ENCODE measurements at regions not wholly inside any gene's neighbourhood (a gene's known extent, or its start where the extent isn't known, plus 50 kb on each side); places are given as distances from the start of the nearest gene placed in this dataset.

DNA sequence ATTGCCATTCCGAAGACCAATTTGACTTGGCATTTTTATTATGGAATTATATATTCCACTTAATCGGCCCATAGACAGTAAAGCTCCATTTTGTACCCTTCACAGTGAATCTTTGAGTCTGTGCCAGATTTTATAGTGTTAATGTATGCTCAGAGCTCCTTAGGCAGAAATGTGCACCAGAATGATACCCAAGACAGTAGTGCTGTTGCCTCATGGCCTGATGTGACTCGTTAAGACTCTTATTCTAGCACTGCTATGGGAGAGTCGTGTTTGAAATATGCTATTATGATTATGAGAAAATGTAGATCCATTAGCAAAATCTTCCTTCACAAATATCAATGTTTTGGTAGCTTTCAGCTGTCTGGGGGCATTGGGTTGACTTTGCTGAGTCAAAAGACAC, 209.8 kb upstream of the RAG2 start:
- DNase-seq = no peak

DNA sequence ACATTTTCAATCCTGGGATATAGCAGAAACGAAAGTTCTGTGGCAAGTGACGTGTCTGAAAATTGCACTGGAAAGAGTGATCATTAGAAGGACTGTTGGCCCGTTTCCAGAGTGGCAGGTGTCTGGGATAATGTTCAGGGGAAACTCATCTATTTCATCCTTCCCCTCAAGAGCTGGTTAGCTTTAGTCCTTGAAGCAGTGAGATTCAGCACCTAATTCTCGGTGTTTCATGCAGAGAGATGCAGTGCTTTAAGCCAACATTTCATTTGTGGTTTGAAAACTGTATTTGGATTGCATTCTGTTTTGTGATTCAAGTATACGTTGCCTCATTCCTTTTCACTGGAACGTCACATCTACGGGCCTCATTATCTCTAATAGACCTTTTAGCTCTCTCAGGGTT, 205.0 kb upstream of the RAG2 start:
- DNase-seq = no peak

DNA sequence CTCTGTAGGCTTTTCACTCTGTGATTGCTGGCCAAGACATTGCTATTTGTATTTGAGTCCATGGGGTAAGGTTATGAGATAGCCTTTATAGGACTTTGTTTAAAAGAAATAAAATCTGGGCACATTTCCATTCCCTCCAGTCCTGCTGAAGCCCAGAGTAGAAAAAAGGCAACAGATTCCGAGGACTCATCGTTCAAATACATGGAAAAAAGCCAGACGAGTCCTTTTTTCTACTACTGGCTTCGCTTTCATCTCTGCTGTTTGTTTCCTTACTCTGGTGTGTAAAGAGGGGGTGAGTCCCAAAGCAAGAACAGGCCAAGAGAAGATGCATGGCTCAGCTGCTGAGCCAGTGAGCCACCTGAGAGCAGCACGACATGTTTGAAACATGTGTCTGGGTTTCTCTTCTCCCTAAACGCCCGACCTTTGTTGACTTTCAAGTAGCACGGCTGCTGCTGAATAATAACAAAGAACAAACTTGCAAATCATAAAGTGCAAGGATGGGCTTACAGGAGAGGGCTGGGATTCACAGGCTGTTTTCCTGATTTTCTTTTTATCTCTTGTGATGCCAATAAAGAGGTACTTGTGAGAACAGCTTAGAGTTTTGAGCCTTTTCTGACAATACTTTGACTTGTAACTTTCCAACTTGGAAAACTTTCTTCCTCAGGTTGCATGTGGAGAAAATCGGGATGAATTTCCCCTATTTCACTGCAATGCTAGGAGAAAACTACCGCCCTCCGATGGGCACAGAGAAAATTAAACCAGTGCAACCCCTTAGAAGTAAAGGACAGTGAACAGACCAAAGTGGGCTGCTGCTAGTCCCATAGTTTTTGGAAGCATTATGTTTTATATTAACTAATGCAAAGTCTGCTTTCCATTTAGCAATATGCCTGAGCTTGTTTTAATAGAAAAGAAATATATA, 195.2 kb upstream of the RAG2 start:
- no peak for DNase-seq

DNA sequence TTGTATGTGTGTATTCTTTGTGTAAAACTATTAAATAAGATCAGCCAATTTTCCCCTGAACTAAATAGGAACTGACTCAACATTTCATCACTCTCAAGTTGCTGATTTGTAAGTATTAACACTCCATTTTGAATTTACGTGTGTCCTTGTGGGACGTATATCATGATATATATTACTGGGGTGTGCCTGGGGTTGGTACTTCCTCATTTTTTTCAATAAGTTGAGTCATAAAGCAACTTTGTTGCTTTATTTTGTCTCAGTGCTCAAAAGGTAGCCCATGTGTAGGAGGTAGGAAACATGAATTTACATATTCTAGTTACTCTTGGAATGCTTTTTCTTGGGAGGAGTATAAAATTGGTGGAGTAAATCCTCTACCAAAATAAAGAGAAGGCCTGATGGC, 193.9 kb upstream of the RAG2 start:
- DNase-seq = no peak

DNA sequence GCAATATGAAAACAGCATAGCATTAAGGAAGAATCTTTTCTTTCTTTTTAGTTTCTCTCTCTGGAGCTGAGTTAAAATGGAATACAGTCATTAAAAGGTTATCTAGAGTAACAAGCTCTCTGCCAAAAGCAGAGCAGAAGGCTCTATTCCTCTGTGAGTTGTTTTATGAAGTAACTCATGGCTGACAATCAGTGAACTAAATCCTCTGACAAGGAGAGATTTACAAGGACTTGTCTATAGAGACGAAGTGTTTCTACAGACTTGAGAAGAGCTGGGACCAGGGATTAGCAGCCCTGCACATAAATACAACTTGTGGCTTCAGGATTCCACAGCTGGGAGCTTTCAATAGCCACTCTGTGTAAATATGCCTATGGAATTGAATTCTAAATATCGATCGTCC, 192.5 kb upstream of the RAG2 start:
- DNase-seq = no peak

DNA sequence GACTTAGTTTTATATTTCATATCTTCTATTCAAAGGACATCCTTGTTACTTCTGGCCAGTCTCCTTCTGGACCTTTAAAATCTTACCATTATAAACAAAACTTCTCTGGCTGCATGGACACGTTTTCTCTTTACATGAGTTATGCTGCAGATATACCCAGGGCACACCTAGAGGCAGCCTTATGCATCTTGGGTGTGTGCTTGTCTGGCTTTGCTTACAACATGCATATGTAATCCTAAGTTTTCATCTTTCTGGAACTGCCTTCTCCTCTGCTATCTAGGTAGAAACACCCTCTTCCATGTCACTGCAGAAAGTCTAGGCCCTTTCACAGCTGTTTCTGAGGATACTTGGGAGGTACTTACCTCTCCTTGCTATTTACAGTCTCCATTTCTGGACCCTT, 185.8 kb upstream of the RAG2 start:
- no peak for DNase-seq

DNA sequence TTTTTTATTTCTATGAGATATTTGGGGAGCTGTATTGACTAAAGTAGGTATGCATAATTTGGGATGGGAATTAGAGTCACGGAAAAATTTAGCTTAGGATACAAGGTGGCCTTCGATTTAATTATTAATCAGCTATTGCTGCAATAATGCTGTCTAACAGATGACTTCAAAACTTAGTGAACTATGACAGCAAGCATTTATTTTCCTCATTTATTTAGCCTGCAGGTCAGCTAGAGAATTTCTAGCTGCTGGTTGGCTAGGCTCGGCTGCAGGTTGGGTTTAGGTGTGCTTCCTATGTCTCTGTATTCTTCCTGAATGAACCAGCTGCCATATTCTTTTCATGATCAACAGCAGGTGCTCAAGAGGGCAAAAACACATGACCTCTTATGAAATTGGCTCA, 181.8 kb upstream of the RAG2 start:
- no peak for DNase-seq

DNA sequence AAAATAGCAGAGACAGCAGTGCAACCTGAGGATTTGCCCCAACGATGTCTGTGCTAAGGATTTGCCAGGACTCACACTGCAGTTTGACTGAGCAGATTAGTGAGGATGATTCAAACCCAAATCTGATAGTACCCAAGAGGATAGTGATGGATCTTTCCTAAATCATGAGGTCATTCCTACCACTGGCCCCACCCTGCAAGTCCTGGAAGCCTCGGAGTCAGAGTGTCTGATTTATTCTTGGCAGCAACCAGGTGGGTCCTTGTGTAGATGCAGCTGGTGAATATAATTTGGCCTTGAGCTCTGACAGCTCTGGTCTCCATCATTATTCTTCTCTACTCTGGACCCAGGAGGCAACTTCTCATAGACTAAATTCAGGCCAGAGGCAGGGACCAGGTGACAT, 179.3 kb upstream of the RAG2 start:
- no peak for DNase-seq

DNA sequence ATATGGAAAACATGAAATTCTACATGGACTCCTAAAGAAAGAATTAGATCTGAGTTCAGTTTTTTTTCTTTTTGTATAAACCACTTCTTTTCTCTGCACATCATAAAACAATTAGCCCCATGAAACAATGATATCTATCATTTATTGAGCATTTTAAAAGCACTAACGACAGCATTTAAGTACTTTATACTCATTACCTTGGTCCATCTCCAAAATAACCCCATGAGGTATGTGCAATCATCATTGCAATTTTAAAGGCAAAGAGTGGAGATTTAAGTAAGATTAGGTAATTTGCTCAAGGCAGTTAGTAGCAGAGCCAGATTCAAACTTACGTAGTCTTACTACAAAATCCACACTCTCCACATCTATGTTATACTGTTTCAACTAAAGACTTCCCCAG, 177.7 kb upstream of the RAG2 start:
- no peak for DNase-seq

DNA sequence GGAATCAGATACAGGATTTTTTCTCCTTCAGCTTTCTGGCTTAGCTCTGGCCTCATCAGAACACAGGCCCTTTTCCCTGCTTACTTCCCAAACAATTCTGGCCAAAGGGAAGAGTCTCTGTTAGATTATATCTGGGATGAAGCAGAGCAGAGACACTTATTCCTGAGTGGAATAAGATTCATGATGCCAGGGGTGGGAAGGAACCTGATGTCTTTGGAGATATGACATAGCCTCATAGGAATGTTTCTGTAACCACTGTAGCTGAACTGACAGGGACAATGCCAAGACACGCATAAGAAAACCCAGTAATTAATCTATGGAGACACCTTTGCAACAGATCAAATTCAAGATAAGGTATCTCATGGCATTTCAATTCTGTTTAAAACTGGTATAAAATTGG, 177.1 kb upstream of the RAG2 start:
- DNase-seq = no peak

DNA sequence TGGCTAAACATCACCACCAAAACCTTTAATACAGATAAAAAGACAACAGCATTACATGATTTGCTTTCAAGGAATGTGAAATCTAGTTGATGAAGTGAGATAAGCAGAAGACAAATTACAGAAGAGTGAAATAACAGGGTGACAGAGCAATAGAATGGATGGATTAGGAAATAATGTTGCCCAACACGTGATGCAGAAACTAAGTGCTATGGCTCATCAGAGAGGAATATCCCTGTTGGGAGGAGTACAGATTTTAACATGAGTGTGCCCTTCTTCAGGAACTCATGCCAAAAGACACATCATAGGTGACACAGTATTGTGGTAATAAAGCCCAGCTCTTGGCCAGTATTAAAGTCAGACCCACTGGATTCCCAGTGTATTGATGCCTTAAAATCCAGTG, 176.6 kb upstream of the RAG2 start:
- DNase-seq = no peak

DNA sequence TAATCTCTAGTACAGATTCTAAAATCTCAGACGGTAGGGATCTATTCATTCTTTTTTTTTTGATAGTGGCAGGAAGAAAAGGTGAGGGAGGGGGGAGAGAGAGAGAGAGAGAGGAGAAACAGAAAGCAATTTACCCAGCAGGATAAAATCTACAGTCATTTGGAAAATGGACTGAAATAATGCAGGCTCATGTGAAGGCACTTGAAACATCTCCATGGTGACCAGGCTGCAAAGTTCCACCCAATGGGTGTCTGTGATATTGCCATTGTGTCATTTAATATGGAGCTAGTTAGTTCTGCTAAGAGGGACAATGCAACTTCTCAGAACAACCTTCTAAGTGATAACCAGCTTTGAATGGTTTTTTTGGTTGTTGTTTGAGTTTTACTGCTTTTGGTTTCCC, 165.2 kb upstream of the RAG2 start:
- no peak for DNase-seq

DNA sequence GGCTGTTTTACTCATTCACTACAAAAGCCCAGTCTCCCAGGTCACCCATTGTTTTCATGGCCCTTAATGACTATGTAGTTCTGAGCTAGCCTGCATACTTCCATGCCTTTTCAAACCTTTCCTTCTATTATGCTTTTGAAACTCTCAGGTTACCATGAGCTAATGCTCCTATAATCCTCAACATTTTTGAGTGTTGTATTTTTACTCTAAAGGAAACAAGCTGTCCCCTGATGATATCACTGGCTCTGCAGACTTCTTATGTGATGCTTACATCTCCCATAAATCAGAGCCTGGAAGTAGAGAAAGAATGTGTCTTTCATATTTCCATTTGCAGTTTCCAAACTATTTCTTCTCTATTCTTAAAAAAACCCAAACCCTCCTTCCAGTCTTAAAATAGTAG, 159.0 kb upstream of the RAG2 start:
- no peak for DNase-seq

DNA sequence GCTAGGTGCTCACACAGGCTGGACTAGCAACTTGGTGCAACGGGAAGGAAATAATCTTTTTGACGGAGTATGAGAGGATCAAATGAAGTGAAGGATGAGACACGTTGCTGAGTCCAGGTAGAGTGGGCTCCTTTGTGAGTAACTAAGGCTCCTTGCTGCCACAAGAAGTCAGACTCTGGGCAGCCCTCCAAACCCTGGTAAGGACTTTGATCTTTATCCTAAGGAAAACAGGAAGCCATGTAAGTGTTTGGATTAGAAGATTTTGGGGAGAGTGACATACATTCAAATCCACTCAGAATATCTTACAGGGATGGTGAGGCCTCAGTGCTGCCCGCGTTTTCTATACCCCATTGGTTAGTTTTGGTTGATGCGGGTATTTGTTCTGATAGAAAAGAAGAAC, 155.9 kb upstream of the RAG2 start:
- no peak for DNase-seq

DNA sequence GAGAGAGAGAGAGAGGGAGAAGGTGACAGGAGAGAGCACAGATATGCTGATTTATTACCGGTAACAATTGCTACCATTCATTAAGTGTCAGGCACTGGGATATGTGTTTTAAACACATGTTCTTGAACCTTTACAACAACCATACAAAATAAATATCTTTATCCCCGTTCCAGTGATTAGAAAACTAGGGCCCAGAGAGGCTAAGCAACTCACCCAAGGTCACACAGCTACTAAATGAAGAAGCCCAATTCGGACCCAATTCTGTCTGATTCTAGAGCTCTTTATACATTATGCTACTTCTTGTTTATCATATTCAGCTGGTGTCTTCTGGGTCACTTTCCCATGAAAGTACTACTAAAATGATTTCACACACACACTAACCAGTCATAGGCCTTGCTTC, 154.0 kb upstream of the RAG2 start:
- DNase-seq = no peak

DNA sequence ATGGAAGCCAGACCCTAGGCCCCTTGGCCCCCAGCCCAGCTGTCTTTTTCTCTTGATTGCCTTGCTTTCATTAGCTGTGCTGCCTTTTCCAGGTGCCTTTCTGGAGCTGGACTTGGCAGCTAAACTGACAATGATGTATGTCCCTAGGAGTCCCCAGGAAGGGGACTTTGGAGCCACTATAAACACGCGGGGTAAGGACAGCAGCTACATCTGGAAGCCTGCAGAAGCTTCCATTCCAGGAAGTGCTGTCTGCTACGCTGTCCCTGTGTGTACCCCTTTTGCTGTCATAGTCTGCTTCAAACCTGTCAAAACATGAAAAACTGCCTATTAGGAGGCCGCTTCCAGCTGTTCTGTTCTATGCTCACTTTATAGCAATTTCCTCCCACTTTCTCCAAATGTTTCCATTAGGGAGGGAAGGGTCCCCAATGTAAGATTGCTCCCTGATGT, 153.3 kb upstream of the RAG2 start:
- DNase-seq = no peak

DNA sequence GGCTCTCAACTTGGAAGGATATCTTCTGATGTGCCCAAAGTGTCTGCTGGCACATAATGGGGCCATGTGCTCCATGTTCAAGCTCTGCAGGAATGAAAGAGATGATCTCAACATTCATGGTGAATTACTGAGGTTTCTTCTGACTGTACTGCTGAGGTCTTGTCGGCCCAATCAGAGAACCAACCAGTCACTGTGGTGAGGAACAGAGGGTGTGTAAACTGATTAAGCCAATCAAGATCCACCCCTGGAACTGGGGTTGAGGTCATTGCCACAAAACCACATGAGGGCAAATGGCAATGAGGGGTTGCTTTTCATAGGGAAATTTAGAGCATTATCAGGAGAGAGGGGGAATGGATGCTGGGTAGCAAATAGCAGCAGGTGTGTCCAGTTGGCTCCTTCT, 152.3 kb upstream of the RAG2 start:
- DNase-seq = no peak

DNA sequence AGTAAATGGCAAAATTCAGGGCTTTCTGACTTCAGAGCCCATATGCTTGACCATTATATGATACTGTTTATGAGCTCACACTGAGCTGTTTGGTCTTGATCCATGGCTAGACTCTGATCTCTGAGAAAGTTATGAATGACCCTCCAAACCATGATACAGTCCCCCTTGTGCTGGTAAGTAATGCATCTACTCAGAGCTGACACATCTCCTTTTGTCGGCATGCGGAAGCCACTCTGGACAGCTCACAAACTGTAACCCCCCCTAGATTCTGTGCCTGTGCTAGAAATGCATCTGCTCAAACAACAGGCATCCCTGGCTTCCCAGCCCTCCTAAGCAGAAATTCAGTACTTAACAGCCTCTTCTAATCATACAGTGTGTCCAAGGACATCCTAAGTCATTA, 150.8 kb upstream of the RAG2 start:
- DNase-seq = no peak

DNA sequence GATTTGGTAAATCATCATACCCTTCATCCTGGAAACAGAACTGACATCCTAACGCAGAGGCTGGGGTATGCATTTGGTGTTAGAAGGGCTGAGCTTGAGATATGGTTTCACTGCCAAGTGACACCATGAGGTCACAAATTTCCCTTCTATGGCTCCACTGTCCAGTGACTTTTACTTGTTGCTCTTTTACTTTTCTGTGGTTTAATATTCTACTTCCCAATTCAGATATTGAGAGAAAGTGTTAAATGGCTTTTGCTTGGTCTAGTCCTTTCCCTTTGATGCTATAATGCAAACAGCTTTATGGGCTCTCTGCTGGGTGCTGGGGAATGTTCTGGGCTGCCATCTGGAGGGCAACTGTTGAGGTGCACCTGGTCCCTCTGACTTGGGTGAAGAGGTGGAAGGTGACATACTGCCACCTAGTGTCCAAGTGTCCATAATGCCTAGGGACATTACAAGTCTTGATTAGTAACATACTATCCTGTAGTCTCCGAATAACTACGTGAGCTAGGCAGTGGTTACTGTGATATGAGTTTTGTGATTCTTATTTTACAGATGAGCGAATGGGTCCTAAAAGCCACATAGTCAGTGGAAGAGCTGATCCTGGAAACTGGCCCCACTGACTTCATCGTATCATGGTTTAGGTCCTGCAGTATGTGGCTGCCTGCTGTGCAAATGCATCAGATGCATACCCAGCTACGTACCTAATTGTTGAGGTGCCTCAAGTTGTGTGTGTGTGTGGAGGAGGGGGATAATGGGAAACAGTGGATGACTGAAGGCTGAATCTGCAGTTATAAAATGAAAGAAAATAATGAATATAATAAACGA, 149.1 kb upstream of the RAG2 start:
- peak; percentile 75 for DNase-seq

DNA sequence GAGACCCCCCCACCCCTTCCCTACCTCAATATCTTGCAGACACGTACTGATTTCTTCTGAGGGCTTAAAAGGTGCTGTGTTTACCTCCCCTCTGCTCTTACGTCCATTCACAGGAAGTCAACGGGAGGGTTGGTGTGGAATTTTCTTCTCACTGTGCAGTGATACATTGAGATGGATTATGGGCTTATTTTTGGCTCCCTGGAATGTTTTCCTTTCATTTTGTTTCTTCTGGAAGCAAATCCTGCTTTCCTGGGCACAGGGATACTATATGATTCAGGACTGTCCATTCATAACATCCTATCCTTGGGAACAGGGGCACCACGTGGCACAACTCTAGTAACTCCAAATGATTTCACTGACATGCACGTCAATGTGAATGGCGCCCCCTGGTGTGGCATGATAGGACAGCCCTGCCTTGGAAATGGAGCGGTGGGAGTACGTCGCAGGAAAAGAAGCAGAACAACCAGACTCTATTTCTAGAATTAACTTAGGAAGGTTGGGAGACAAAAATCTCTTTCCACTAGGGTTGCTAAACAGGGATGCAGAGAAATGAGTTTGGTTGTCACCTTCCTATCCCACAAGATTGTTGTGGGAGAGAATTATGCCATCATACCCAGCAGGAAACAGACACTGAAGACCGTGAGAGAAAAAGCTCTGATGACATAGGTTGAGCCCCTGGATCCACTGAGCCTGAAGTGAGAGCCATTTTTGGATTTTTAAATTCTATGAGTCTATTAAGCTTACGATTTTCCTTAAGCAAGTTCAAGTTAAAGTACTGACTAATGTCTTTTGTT, 146.5 kb upstream of the RAG2 start:
- DNase-seq = peak; percentile 36

DNA sequence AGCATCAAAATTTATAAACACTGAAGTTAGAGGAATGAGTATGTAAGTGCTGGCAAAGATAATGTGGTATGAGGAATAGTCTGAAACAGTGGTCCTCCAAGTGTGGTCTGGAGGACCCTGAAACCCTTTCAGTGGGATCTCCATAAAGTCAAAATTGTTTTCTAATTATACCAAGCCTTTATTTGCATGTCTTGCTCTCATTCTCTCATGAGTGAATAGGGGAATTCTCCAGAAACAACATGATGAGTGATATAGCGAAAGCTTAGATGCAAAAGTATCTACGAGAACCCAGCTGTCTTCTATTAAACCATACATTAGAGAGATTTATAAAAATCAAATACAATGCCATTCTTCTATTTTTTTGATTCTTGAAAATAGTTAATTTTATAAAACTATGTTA, 145.0 kb upstream of the RAG2 start:
- DNase-seq = no peak

DNA sequence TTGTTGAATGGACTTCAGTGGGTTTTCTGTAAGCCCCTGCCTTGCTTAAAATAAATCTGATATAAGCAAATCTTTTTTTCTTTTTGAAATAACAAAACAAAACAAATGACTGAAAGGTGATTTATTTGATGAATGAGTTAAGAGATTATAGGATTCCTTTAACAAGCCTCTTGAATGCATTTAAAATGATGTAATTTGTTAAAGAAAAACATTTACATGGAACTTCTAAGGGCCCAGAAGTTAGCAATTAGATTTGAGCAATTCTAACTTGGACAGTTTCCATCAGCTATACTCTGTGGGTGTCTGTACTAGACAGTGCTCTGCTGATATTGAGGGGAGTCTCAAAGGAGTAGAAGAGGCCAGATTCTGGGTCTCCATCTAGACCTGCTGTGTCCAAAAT, 143.5 kb upstream of the RAG2 start:
- no peak for DNase-seq

DNA sequence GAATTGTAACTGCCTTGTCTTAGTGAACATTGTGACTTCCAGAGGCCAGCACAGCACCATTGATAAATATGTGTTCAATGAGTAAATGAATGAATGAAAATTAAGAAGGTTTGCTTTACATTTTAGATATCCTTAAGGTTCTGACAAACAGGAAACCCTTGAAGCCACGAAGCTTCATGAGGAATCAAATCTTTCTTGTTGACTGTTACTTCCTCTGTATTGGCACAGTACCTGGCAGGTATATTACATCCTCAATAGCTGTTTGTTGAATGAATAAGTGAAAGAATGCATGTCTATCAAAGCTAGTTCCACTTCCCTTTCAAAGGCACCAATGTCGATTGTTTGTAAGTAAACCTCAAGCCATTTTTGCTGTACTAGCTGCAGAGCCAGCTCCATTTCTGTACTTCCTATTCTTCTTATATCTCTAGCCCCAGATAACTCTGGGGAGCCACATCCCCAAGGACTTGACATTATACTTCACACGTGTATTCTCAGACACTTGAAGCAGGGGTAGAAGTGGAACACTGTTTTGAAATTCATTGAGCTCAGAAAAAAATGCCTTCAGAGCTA, 140.3 kb upstream of the RAG2 start:
- DNase-seq = no peak
